ENCODE measurements at regions not wholly inside any gene's neighbourhood (a gene's known extent, or its start where the extent isn't known, plus 50 kb on each side); places are given as distances from the start of the nearest gene placed in this dataset.
"Not testable (repeated sequence)": the region's sequence is repeated elsewhere in the genome, so short reads cannot be mapped to it uniquely, and the experiment has no call there.

DNA sequence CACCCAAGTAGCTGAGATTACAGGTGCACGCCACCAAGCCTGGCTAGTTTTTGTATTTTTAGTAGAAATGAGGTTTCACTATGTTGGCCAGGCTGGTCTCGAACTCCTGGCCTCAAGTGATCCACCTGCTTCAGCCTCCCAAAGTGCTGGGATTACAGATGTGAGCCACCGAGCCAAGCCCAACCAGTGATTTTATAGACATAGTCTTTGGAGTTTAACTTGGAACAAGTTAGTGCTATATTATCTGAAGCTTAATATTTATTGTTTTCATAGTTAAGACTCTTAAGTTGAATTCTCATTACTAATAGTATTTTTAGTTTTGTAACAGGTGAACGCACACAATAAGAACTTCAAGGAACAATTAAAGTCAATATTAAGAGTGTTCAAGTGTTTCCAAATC lies 122.1 kb downstream of the SPAG6 start:
- TF ChIP-seq YY1 (IDR thresholded peaks at IDR 0.05; ENCODE audit: insufficient read depth, insufficient read length); SUZ12 (IDR thresholded peaks at IDR 0.05; ENCODE audit: extremely low read depth, insufficient read depth, insufficient read length): not testable (repeated sequence)

All from NT2/D1 (cell line).